ENCODE measurements at regions not wholly inside any gene's neighbourhood (a gene's known extent, or its start where the extent isn't known, plus 50 kb on each side); places are given as distances from the start of the nearest gene placed in this dataset.

GRCh38 chr13:34410678-34411077 lies 531.4 kb upstream of the NBEA start:
- no peak for DNase-seq (ENCODE audit: low spot score)
- Histone ChIP-seq H3K36me3 (ENCODE audit: control insufficient read depth in 4 of 4, insufficient read depth in 3 of 4, low read depth in 1 of 4, low read length in 3 of 4) (no peaks in the 10 kb centered on the region), H3K9ac (ENCODE audit: low read depth in 1 of 2, low read length in 2 of 2) (no peak overlapping the region), H3K9me3 (ENCODE audit: control insufficient read depth in 4 of 4, low read length in 3 of 4) (no peaks in the 10 kb centered on the region), H3K27me3 (ENCODE audit: control insufficient read depth in 4 of 4, insufficient read depth in 4 of 4, low read length in 3 of 4) (no peaks in the 10 kb centered on the region), H3K4me1 (ENCODE audit: control insufficient read depth in 4 of 4, insufficient read depth in 4 of 4, low read length in 3 of 4) (no peaks in the 10 kb centered on the region), H3K27ac (ENCODE audit: low read depth in 1 of 2, low read length in 2 of 2) (no peak overlapping the region), H3K4me3 (ENCODE audit: low read depth in 1 of 3, low read length in 3 of 3) (no peak overlapping the region)
- WGBS, result 85% methylated on average over 4 of the region's 4 CpGs
- TF ChIP-seq JUND (IDR thresholded peaks at IDR 0.05) (no peak), ZBTB33 (IDR thresholded peaks at IDR 0.05) (no peak), RAD21 (IDR thresholded peaks at IDR 0.05) (no peak), TAF1 (conservative IDR thresholded peaks at IDR 0.05) (no peak), ATF3 (IDR thresholded peaks at IDR 0.05) (no peak)

- H3K27me3 ChIP-seq (ENCODE audit: control insufficient read depth in 4 of 4, insufficient read depth in 4 of 4, low read length in 3 of 4), result no peaks in the 10 kb centered on the region
- no peak for TF ChIP-seq MAX (IDR thresholded peaks at IDR 0.05)
- TF ChIP-seq RAD21 (IDR thresholded peaks at IDR 0.05), result no peak
- TF ChIP-seq YY1 (IDR thresholded peaks at IDR 0.05), result no peak
- TF ChIP-seq SP1 (IDR thresholded peaks at IDR 0.05), result no peak
- no peak for TF ChIP-seq FOXA1 (IDR thresholded peaks at IDR 0.05)
- no peak for TF ChIP-seq HNF4G (IDR thresholded peaks at IDR 0.05)
- TF ChIP-seq NR2F2 (IDR thresholded peaks at IDR 0.05), result no peak
- no peak for TF ChIP-seq JUND (IDR thresholded peaks at IDR 0.05)
- TF ChIP-seq FOXA2 (IDR thresholded peaks at IDR 0.05), result no peak
- H3K4me3 ChIP-seq (ENCODE audit: low read depth in 1 of 3, low read length in 3 of 3), result no peak overlapping the region
- H3K9me3 ChIP-seq (ENCODE audit: control insufficient read depth in 4 of 4, low read length in 3 of 4), result no peaks in the 10 kb centered on the region
- H3K9ac ChIP-seq (ENCODE audit: low read depth in 1 of 2, low read length in 2 of 2), result no peak overlapping the region
- H3K36me3 ChIP-seq (ENCODE audit: control insufficient read depth in 4 of 4, insufficient read depth in 3 of 4, low read depth in 1 of 4, low read length in 3 of 4), result no peaks in the 10 kb centered on the region
- no peak overlapping the region for H3K27ac ChIP-seq (ENCODE audit: low read depth in 1 of 2, low read length in 2 of 2)
- 80% methylated on average over 1 of the region's 1 CpG for WGBS
- DNase-seq (ENCODE audit: low spot score), result no peak
- H3K4me1 ChIP-seq (ENCODE audit: control insufficient read depth in 4 of 4, insufficient read depth in 4 of 4, low read length in 3 of 4), result no peaks in the 10 kb centered on the region
Observed at GRCh38 chr13:34411177-34411576, 530.9 kb upstream of the NBEA start.

- Histone ChIP-seq H3K27me3 (ENCODE audit: control insufficient read depth in 4 of 4, insufficient read depth in 4 of 4, low read length in 3 of 4) (no peaks in the 10 kb centered on the region), H3K9ac (ENCODE audit: low read depth in 1 of 2, low read length in 2 of 2) (no peak overlapping the region), H3K4me1 (ENCODE audit: control insufficient read depth in 4 of 4, insufficient read depth in 4 of 4, low read length in 3 of 4) (no peaks in the 10 kb centered on the region), H3K27ac (ENCODE audit: low read depth in 1 of 2, low read length in 2 of 2) (no peak overlapping the region), H3K9me3 (ENCODE audit: control insufficient read depth in 4 of 4, low read length in 3 of 4) (no peaks in the 10 kb centered on the region), H3K36me3 (ENCODE audit: control insufficient read depth in 4 of 4, insufficient read depth in 3 of 4, low read depth in 1 of 4, low read length in 3 of 4) (no peaks in the 10 kb centered on the region), H3K4me3 (ENCODE audit: low read depth in 1 of 3, low read length in 3 of 3) (no peak overlapping the region)
- 64% methylated on average over 4 of the region's 4 CpGs for WGBS
- no peak for DNase-seq (ENCODE audit: low spot score)
- no peak for TF ChIP-seq RXRA (IDR thresholded peaks at IDR 0.05)
- TF ChIP-seq FOXA1 (IDR thresholded peaks at IDR 0.05), result no peak
- TF ChIP-seq ZBTB33 (IDR thresholded peaks at IDR 0.05), result no peak
Observed at GRCh38 chr13:34411894-34412293, 530.2 kb upstream of the NBEA start.

Measured in liver (tissue), 7 donors.